Spleen (tissue), 7 donors: ENCODE measurements at regions not wholly inside any gene's neighbourhood (a gene's known extent, or its start where the extent isn't known, plus 50 kb on each side); places are given as distances from the start of the nearest gene placed in this dataset.

Experiments
- POLR2A ChIP-seq, 3 donors: fragments of 450-650 bp; IDR thresholded peaks; one replicate each; pipeline ENCODE4 v1.5.1; 2017; ENCODE audit warnings: antibody characterized with exemption in 3 of 3, mild to moderate bottlenecking in 1 of 3
- POLR2AphosphoS5 ChIP-seq, 3 donors: sonication (generic); formaldehyde crosslinking; IDR thresholded peaks; one replicate each; pipeline ENCODE4 v1.5.1; 2017; ENCODE audit warnings: antibody characterized with exemption in 3 of 3
- TF ChIP-seq, protein P1 (sequence below), 11 experiments: fragments of 200-600 bp in 7 of 11; fragments of 450-650 bp in 4 of 11; sonication (generic) in 4 of 11; IDR thresholded peaks in 8 of 11; conservative IDR thresholded peaks in 3 of 11; 1 replicate in 7 of 11; 2 replicates in 4 of 11; pipeline versions ENCODE4 v1.4.0 to v1.8.0; 2016 to 2021; ENCODE audit warnings: antibody characterized with exemption in 11 of 11, inconsistent platforms in 4 of 11, mild to moderate bottlenecking in 1 of 11
- donor health status: DM: no; HTN: no; CAD: no; lungs with moderate emphysema.
- donor health status: DM: no; HTN: no; CAD: no.
- donor health status: DM: no; HTN: no; CAD: no.

- TF ChIP-seq POLR2AphosphoS5 (IDR thresholded peaks at IDR 0.05): no peak
- TF ChIP-seq, protein P1, sequence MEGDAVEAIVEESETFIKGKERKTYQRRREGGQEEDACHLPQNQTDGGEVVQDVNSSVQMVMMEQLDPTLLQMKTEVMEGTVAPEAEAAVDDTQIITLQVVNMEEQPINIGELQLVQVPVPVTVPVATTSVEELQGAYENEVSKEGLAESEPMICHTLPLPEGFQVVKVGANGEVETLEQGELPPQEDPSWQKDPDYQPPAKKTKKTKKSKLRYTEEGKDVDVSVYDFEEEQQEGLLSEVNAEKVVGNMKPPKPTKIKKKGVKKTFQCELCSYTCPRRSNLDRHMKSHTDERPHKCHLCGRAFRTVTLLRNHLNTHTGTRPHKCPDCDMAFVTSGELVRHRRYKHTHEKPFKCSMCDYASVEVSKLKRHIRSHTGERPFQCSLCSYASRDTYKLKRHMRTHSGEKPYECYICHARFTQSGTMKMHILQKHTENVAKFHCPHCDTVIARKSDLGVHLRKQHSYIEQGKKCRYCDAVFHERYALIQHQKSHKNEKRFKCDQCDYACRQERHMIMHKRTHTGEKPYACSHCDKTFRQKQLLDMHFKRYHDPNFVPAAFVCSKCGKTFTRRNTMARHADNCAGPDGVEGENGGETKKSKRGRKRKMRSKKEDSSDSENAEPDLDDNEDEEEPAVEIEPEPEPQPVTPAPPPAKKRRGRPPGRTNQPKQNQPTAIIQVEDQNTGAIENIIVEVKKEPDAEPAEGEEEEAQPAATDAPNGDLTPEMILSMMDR (IDR thresholded peaks at IDR 0.05 in 8 of 11, conservative IDR thresholded peaks at IDR 0.05 in 3 of 11): no peak
- TF ChIP-seq POLR2A (IDR thresholded peaks at IDR 0.05): no peak
Observed at GRCh38 chr2:198203336-198204069, 399.1 kb downstream of the PLCL1 start.
